ENCODE measurements at regions not wholly inside any gene's neighbourhood (a gene's known extent, or its start where the extent isn't known, plus 50 kb on each side); places are given as distances from the start of the nearest gene placed in this dataset.

- Histone ChIP-seq H3K4me1 (ENCODE audit: control insufficient read depth in 5 of 5, insufficient read depth in 5 of 5, low read length in 5 of 5) (no peaks in the 10 kb centered on the region), H3K9ac (ENCODE audit: low read length in 5 of 5) (no peak overlapping the region), H3K27me3 (ENCODE audit: control insufficient read depth in 5 of 5, insufficient read depth in 4 of 5, low read length in 5 of 5) (no peaks in the 10 kb centered on the region)
Observed at GRCh38 chr7:153370092-153370491, 610.5 kb downstream of the ACTR3B start.

GRCh38 chr7:153380636-153381035 is 621.1 kb downstream of the ACTR3B start:
- H3K9ac ChIP-seq (ENCODE audit: low read length in 5 of 5) = no peak overlapping the region
- no peak overlapping the region for H3K27ac ChIP-seq (ENCODE audit: low read depth, low read length)
- H3K4me3 ChIP-seq (ENCODE audit: low read depth in 1 of 5, low read length in 5 of 5) = no peak overlapping the region
- no peaks in the 10 kb centered on the region for H3K27me3 ChIP-seq (ENCODE audit: control insufficient read depth in 5 of 5, insufficient read depth in 4 of 5, low read length in 5 of 5)
- H3K4me1 ChIP-seq (ENCODE audit: control insufficient read depth in 5 of 5, insufficient read depth in 5 of 5, low read length in 5 of 5) = peaks cover 3 to 34% (median 27%) of the 10 kb centered on the region in 5 donors
- H3K36me3 ChIP-seq (ENCODE audit: control insufficient read depth in 5 of 5, insufficient read depth in 5 of 5, low read length in 5 of 5) = no peaks in the 10 kb centered on the region
- no peaks in the 10 kb centered on the region for H3K9me3 ChIP-seq (ENCODE audit: control insufficient read depth in 5 of 5, low read length in 5 of 5)

More at GRCh38 chr7:153370092-153370491, 610.5 kb downstream of the ACTR3B start:
- Histone ChIP-seq H3K4me3 (ENCODE audit: low read depth in 1 of 5, low read length in 5 of 5) (no peak overlapping the region), H3K9me3 (ENCODE audit: control insufficient read depth in 5 of 5, low read length in 5 of 5) (peaks cover 2 to 14% (median 8%) of the 10 kb centered on the region in 5 donors), H3K27ac (ENCODE audit: low read depth, low read length) (no peak overlapping the region), H3K36me3 (ENCODE audit: control insufficient read depth in 5 of 5, insufficient read depth in 5 of 5, low read length in 5 of 5) (no peaks in the 10 kb centered on the region)

DNA sequence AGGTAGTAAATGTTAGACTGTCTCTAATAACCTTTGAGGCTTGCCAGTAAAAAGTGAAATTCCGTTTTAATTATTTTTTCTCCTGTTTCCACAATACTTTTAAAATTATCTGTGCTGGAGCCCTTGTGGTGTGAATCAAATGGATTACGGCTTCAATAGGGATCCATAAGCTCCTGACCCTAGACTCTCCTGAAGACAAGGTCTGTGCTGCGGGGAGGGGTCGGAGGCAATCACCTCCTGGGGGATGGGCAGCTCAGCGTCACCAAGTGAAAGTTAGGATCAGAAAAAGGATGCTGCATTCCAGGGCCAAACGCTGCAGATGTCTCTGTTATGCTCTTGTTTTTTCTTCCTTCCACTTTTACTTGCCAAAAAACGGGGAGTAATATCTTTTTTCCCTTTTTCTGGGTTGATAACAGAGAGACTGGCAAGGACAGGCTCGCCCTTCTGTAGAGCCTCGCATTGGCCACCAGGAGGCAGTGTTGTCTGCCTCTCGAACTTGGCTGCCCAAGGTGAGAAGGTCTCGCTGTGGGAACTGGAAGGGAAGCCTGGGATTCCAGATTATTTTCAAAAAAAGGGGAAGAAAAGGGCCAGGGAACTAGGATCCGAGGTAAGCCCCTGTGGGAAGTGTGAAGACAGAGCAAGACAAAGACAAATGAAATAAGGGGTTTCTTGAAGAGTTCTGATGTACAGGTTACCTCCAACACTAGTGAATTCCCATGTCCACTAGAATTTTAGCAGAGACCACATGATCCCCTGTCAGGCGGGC is 621.9 kb downstream of the ACTR3B start:
- Histone ChIP-seq H3K36me3 (ENCODE audit: control insufficient read depth in 5 of 5, insufficient read depth in 5 of 5, low read length in 5 of 5) (no peaks in the 10 kb centered on the region), H3K9me3 (ENCODE audit: control insufficient read depth in 5 of 5, low read length in 5 of 5) (no peaks in the 10 kb centered on the region), H3K27ac (ENCODE audit: low read depth, low read length) (peak overlapping the region; percentile 35), H3K4me1 (ENCODE audit: control insufficient read depth in 5 of 5, insufficient read depth in 5 of 5, low read length in 5 of 5) (peaks cover 3 to 34% (median 27%) of the 10 kb centered on the region in 5 donors), H3K4me3 (ENCODE audit: low read depth in 1 of 5, low read length in 5 of 5) (no peak overlapping the region), H3K27me3 (ENCODE audit: control insufficient read depth in 5 of 5, insufficient read depth in 4 of 5, low read length in 5 of 5) (no peaks in the 10 kb centered on the region), H3K9ac (ENCODE audit: low read length in 5 of 5) (no peak overlapping the region)

- H3K9me3 ChIP-seq (ENCODE audit: control insufficient read depth in 5 of 5, low read length in 5 of 5) = no peaks in the 10 kb centered on the region
- H3K4me1 ChIP-seq (ENCODE audit: control insufficient read depth in 5 of 5, insufficient read depth in 5 of 5, low read length in 5 of 5) = peaks cover 3 to 34% (median 27%) of the 10 kb centered on the region in 5 donors
- H3K4me3 ChIP-seq (ENCODE audit: low read depth in 1 of 5, low read length in 5 of 5) = no peak overlapping the region
- no peaks in the 10 kb centered on the region for H3K27me3 ChIP-seq (ENCODE audit: control insufficient read depth in 5 of 5, insufficient read depth in 4 of 5, low read length in 5 of 5)
- peak overlapping the region; percentile 57 for H3K27ac ChIP-seq (ENCODE audit: low read depth, low read length)
- no peaks in the 10 kb centered on the region for H3K36me3 ChIP-seq (ENCODE audit: control insufficient read depth in 5 of 5, insufficient read depth in 5 of 5, low read length in 5 of 5)
- no peak overlapping the region for H3K9ac ChIP-seq (ENCODE audit: low read length in 5 of 5)
Observed at GRCh38 chr7:153382641-153383101, 623.1 kb downstream of the ACTR3B start.

DNA sequence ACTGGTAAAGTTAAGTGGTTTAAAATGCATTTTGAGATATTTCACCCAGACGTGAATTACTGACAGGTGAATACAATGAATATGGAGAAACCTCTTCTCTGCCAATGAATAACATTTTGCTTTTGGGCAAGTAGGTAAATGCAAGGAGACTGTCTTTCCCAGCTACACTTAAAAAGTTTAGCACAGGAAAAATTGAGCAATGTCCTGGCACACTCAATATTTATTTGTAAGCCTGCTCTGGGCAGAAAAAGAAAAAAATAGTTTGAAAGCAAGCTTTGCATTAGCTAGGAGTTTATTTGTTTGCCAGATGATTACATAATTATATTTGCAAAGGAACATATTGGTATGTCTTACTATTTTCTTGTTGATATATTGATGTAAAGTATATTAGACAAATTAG is 624.2 kb downstream of the ACTR3B start:
- no peaks in the 10 kb centered on the region for H3K27me3 ChIP-seq (ENCODE audit: control insufficient read depth in 5 of 5, insufficient read depth in 4 of 5, low read length in 5 of 5)
- no peak overlapping the region for H3K4me3 ChIP-seq (ENCODE audit: low read depth in 1 of 5, low read length in 5 of 5)
- peaks cover 3 to 34% (median 27%) of the 10 kb centered on the region in 5 donors for H3K4me1 ChIP-seq (ENCODE audit: control insufficient read depth in 5 of 5, insufficient read depth in 5 of 5, low read length in 5 of 5)
- H3K27ac ChIP-seq (ENCODE audit: low read depth, low read length) = peak overlapping the region; percentile 57
- H3K9ac ChIP-seq (ENCODE audit: low read length in 5 of 5) = no peak overlapping the region
- no peaks in the 10 kb centered on the region for H3K9me3 ChIP-seq (ENCODE audit: control insufficient read depth in 5 of 5, low read length in 5 of 5)
- H3K36me3 ChIP-seq (ENCODE audit: control insufficient read depth in 5 of 5, insufficient read depth in 5 of 5, low read length in 5 of 5) = no peaks in the 10 kb centered on the region

GRCh38 chr7:153385502-153385901 is 626.0 kb downstream of the ACTR3B start:
- Histone ChIP-seq H3K9ac (ENCODE audit: low read length in 5 of 5) (no peak overlapping the region), H3K4me1 (ENCODE audit: control insufficient read depth in 5 of 5, insufficient read depth in 5 of 5, low read length in 5 of 5) (peaks cover 3 to 36% (median 31%) of the 10 kb centered on the region in 5 donors), H3K36me3 (ENCODE audit: control insufficient read depth in 5 of 5, insufficient read depth in 5 of 5, low read length in 5 of 5) (no peaks in the 10 kb centered on the region), H3K27me3 (ENCODE audit: control insufficient read depth in 5 of 5, insufficient read depth in 4 of 5, low read length in 5 of 5) (no peaks in the 10 kb centered on the region), H3K4me3 (ENCODE audit: low read depth in 1 of 5, low read length in 5 of 5) (no peak overlapping the region), H3K9me3 (ENCODE audit: control insufficient read depth in 5 of 5, low read length in 5 of 5) (no peaks in the 10 kb centered on the region), H3K27ac (ENCODE audit: low read depth, low read length) (no peak overlapping the region)

GRCh38 chr7:153386556-153386955 is 627.0 kb downstream of the ACTR3B start:
- Histone ChIP-seq H3K9ac (ENCODE audit: low read length in 5 of 5) (no peak overlapping the region), H3K27ac (ENCODE audit: low read depth, low read length) (no peak overlapping the region), H3K9me3 (ENCODE audit: control insufficient read depth in 5 of 5, low read length in 5 of 5) (peaks cover 0 to 6% (median 0%) of the 10 kb centered on the region in 5 donors), H3K27me3 (ENCODE audit: control insufficient read depth in 5 of 5, insufficient read depth in 4 of 5, low read length in 5 of 5) (no peaks in the 10 kb centered on the region), H3K36me3 (ENCODE audit: control insufficient read depth in 5 of 5, insufficient read depth in 5 of 5, low read length in 5 of 5) (no peaks in the 10 kb centered on the region), H3K4me1 (ENCODE audit: control insufficient read depth in 5 of 5, insufficient read depth in 5 of 5, low read length in 5 of 5) (peaks cover 3 to 36% (median 27%) of the 10 kb centered on the region in 5 donors), H3K4me3 (ENCODE audit: low read depth in 1 of 5, low read length in 5 of 5) (no peak overlapping the region)

DNA sequence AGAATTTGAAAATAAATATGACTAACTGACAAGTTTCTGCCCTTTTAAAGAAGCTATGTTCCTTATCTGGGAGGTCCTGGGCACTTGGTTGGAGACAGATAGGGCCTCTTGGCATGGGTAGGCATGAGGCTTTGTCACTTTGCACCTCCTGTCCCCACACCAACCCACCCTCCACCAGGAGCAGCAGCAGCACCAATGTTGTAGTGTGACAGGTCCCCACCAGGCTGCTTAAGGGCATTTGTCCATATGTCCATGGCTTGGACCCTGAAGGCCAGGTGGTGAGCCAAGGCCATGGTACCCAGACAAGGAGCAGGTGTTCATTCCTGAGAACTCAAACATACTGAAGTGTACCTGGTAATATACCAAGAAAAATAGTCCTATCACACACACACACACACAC is 629.1 kb downstream of the ACTR3B start:
- no peak overlapping the region for H3K4me3 ChIP-seq (ENCODE audit: low read depth in 1 of 5, low read length in 5 of 5)
- H3K9ac ChIP-seq (ENCODE audit: low read length in 5 of 5) = no peak overlapping the region
- H3K36me3 ChIP-seq (ENCODE audit: control insufficient read depth in 5 of 5, insufficient read depth in 5 of 5, low read length in 5 of 5) = no peaks in the 10 kb centered on the region
- no peaks in the 10 kb centered on the region for H3K27me3 ChIP-seq (ENCODE audit: control insufficient read depth in 5 of 5, insufficient read depth in 4 of 5, low read length in 5 of 5)
- peaks cover under 1 to 17% (median 9%) of the 10 kb centered on the region in 5 donors for H3K4me1 ChIP-seq (ENCODE audit: control insufficient read depth in 5 of 5, insufficient read depth in 5 of 5, low read length in 5 of 5)
- H3K27ac ChIP-seq (ENCODE audit: low read depth, low read length) = no peak overlapping the region
- peaks cover 0 to 20% (median 5%) of the 10 kb centered on the region in 5 donors for H3K9me3 ChIP-seq (ENCODE audit: control insufficient read depth in 5 of 5, low read length in 5 of 5)

DNA sequence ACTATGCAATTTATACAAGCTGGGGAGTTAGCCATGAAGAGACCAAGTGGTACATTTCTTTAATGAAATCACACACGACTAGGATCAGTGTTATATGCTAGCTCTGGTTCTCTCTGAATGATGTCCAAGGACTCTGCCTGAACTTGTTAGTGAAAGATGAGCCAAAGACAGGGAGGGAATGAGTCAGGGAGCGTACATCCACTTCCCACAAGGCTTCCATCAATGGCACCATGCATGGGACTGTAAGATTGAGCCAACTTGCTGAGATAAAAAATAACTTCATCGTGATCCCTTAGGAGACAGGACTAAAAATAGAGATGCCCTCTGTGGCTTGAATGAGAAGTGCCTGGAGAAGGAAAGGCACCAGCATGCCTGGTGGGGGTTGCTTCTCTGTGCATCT is 629.7 kb downstream of the ACTR3B start:
- H3K4me3 ChIP-seq (ENCODE audit: low read depth in 1 of 5, low read length in 5 of 5) = no peak overlapping the region
- no peak overlapping the region for H3K27ac ChIP-seq (ENCODE audit: low read depth, low read length)
- H3K36me3 ChIP-seq (ENCODE audit: control insufficient read depth in 5 of 5, insufficient read depth in 5 of 5, low read length in 5 of 5) = no peaks in the 10 kb centered on the region
- H3K4me1 ChIP-seq (ENCODE audit: control insufficient read depth in 5 of 5, insufficient read depth in 5 of 5, low read length in 5 of 5) = peaks cover 0 to 10% (median 3%) of the 10 kb centered on the region in 5 donors
- no peaks in the 10 kb centered on the region for H3K27me3 ChIP-seq (ENCODE audit: control insufficient read depth in 5 of 5, insufficient read depth in 4 of 5, low read length in 5 of 5)
- H3K9ac ChIP-seq (ENCODE audit: low read length in 5 of 5) = no peak overlapping the region
- H3K9me3 ChIP-seq (ENCODE audit: control insufficient read depth in 5 of 5, low read length in 5 of 5) = peaks cover 0 to 25% (median 8%) of the 10 kb centered on the region in 5 donors

DNA sequence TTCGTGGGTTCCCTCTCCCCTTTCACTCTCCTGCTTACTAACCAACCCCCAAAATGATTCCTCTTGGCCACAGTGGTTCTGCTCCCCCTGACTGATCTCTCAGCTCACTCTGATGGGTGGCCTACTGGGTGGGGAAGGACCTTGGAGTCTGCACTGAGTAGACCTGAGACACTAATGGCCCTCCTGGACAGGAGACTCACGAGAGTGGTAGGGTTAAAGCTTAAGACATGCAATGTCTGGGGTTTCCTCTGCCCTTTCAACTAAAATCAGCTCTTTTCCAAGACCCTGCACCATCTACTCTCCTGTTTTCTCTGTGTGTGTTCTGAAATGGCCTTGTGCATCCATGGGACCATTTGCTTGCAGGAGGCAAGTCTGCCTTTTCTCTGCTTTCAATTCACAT is 631.4 kb downstream of the ACTR3B start:
- no peak overlapping the region for H3K9ac ChIP-seq (ENCODE audit: low read length in 5 of 5)
- H3K27ac ChIP-seq (ENCODE audit: low read depth, low read length) = no peak overlapping the region
- H3K36me3 ChIP-seq (ENCODE audit: control insufficient read depth in 5 of 5, insufficient read depth in 5 of 5, low read length in 5 of 5) = no peaks in the 10 kb centered on the region
- no peak overlapping the region for H3K4me3 ChIP-seq (ENCODE audit: low read depth in 1 of 5, low read length in 5 of 5)
- H3K4me1 ChIP-seq (ENCODE audit: control insufficient read depth in 5 of 5, insufficient read depth in 5 of 5, low read length in 5 of 5) = peaks cover 0 to 8% (median 0%) of the 10 kb centered on the region in 5 donors
- no peaks in the 10 kb centered on the region for H3K27me3 ChIP-seq (ENCODE audit: control insufficient read depth in 5 of 5, insufficient read depth in 4 of 5, low read length in 5 of 5)
- H3K9me3 ChIP-seq (ENCODE audit: control insufficient read depth in 5 of 5, low read length in 5 of 5) = peaks cover 0 to 25% (median 8%) of the 10 kb centered on the region in 5 donors
